Activated naive CD4-positive, alpha-beta T cell treated with anti-CD3 and anti-CD28 coated beads, Interleukin-2, amount 10 ng/mL, durations not matched to agents 7 days and 5 days (primary cell): ENCODE measurements at regions not wholly inside any gene's neighbourhood (a gene's known extent, or its start where the extent isn't known, plus 50 kb on each side); places are given as distances from the start of the nearest gene placed in this dataset.
A peak's percentile ranks its signal among the peaks of the same experiment; 100 is the strongest.

ENCODE experiments used
- CTCF ChIA-PET: fragments of 350-600 bp; sonication (Branson Sonifier 250); formaldehyde crosslinking; loops from one replicate; lab custom pipeline; 2021; ENCODE audit warnings: antibody characterized with exemption; lab: Charles Lee
- DNase-seq: peaks from one replicate; pipeline ENCODE4 v3.0.0-alpha.2; 2020
- H3K27ac Mint-ChIP-seq: one replicate; pipeline ENCODE4 v1.8.0; 2021; ENCODE audit warnings: mild to moderate bottlenecking, moderate library complexity, mixed read lengths
- H3K27me3 Mint-ChIP-seq: one replicate; pipeline ENCODE4 v1.8.0; 2021; ENCODE audit warnings: mild to moderate bottlenecking, mixed read lengths
- H3K36me3 Mint-ChIP-seq: one replicate; pipeline ENCODE4 v1.8.0; 2021; ENCODE audit warnings: mixed read lengths
- H3K4me1 Mint-ChIP-seq: one replicate; pipeline ENCODE4 v1.8.0; 2021; ENCODE audit warnings: mixed read lengths
- H3K4me3 Mint-ChIP-seq: one replicate; pipeline ENCODE4 v1.8.0; 2021; ENCODE audit warnings: mild to moderate bottlenecking, moderate library complexity, mixed read lengths
- H3K9me3 Mint-ChIP-seq: one replicate; pipeline ENCODE4 v1.8.0; 2021; ENCODE audit warnings: mixed read lengths

DNA sequence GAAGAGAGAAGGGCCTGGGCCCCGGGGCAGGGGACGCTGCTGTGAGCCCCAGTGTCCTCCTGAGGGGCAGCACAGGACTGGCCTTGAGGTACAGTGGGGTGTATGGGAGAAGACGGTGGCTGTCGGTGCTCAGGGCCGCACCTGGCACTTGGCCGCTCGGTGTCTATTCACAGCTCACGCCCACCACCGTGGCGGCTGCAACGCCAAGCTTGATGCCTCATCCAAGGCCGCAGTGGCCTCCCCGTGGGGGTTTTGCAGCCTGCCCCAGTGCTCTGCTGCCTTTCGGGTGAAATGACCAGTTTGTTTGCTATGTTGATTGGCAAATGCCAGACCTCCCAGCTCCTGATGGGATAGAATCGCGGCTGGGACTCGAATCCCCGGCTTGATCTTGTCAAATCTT lies 79.5 kb upstream of the SLCO4A1 start:
- no peak overlapping the region for H3K27ac Mint-ChIP-seq
- CTCF ChIA-PET = no interaction called here
- H3K9me3 Mint-ChIP-seq = no peaks in the 10 kb centered on the region
- H3K4me3 Mint-ChIP-seq = no peak overlapping the region
- no peaks in the 10 kb centered on the region for H3K36me3 Mint-ChIP-seq
- no peaks in the 10 kb centered on the region for H3K4me1 Mint-ChIP-seq
- peaks cover 42% of the 10 kb centered on the region for H3K27me3 Mint-ChIP-seq
- no peak for DNase-seq

DNA sequence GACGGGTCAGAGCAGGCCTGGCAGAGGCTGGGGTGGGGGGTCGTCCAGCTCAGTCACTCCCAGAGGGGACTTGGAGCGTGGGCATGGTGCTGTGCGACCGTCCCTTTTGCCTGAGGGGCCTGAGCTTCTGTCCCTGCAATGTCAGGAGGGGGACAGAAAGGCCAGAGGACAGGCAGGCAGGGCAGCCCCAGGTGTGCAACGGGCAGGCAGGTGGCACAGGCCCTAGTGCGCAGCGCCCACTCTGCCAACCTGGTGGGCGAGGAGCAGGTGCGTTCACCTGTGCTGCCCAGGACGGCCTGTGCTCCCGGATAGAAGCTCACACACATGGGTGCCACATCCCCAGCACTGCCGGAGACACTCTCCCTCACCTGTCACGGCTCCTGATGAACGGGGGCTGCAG lies 78.7 kb upstream of the SLCO4A1 start:
- DNase-seq = no peak
- H3K27ac Mint-ChIP-seq = no peak overlapping the region
- H3K4me3 Mint-ChIP-seq = no peak overlapping the region
- no peaks in the 10 kb centered on the region for H3K4me1 Mint-ChIP-seq
- no peaks in the 10 kb centered on the region for H3K9me3 Mint-ChIP-seq
- CTCF ChIA-PET = no interaction called here
- peaks cover 38% of the 10 kb centered on the region for H3K27me3 Mint-ChIP-seq
- no peaks in the 10 kb centered on the region for H3K36me3 Mint-ChIP-seq

GRCh38 chr20:62564456-62565245 lies 77.7 kb upstream of the SLCO4A1 start:
- Mint-ChIP-seq H3K27ac (no peak overlapping the region), H3K27me3 (peaks cover 40% of the 10 kb centered on the region), H3K4me3 (no peak overlapping the region), H3K4me1 (no peaks in the 10 kb centered on the region), H3K9me3 (no peaks in the 10 kb centered on the region), H3K36me3 (no peaks in the 10 kb centered on the region)
- CTCF ChIA-PET = no interaction called here
- no peak for DNase-seq

GRCh38 chr20:62566266-62566665 lies 76.0 kb upstream of the SLCO4A1 start:
- Mint-ChIP-seq H3K27ac (no peak overlapping the region), H3K36me3 (no peaks in the 10 kb centered on the region), H3K4me1 (peaks cover 2% of the 10 kb centered on the region), H3K27me3 (peaks cover 42% of the 10 kb centered on the region), H3K9me3 (no peaks in the 10 kb centered on the region), H3K4me3 (no peak overlapping the region)
- no peak for DNase-seq
- CTCF ChIA-PET = no interaction called here

GRCh38 chr20:62566771-62567170 lies 75.5 kb upstream of the SLCO4A1 start:
- Mint-ChIP-seq H3K36me3 (no peaks in the 10 kb centered on the region), H3K27me3 (peaks cover 37% of the 10 kb centered on the region), H3K27ac (no peak overlapping the region), H3K4me3 (no peak overlapping the region), H3K9me3 (no peaks in the 10 kb centered on the region), H3K4me1 (peaks cover 3% of the 10 kb centered on the region)
- CTCF ChIA-PET = no interaction called here
- no peak for DNase-seq

DNA sequence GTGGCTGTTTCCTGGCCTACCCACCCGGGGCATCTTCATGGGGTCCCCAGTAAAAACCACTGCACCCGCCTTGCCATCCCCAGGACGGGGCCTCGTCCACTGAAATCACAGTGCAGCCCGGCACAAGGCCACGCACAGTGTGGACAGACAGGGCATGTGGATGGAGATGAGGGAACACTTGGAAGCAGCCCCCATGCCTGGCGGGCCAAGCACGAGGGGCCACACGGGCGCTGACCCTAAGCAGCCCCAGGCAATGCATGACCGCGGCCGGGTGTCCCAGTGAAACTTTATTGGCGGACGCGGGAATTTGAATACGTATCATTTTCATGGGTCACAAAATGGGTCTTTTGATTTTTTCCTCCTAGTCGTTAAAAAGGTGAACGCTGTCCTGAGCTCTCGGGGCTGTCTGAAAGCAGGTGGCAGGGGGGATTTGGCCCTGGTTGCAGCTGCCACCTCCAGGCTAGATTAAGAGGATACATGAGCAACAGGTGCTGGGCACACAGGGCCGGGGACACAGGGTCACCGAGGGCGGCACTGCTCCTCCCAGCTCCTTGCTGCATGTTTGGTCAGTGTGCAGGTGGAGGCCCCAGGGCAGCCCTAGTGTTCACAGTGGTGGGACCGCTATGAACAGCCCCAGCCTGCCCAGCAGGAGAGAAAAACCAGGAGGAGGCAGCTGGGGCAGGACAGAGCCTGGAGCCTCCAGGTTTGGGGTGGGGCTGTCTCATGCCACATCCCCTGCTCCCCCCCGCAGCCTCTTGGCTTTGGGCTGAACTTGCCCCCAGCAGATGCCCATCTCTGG lies 74.9 kb upstream of the SLCO4A1 start:
- Mint-ChIP-seq H3K36me3 (no peaks in the 10 kb centered on the region), H3K27ac (no peak overlapping the region), H3K4me3 (no peak overlapping the region), H3K4me1 (peaks cover 3% of the 10 kb centered on the region), H3K9me3 (no peaks in the 10 kb centered on the region), H3K27me3 (peaks cover 35% of the 10 kb centered on the region)
- DNase-seq = no peak
- CTCF ChIA-PET = no interaction called here

GRCh38 chr20:62568045-62568389 lies 74.3 kb upstream of the SLCO4A1 start:
- DNase-seq = no peak
- no peaks in the 10 kb centered on the region for H3K9me3 Mint-ChIP-seq
- H3K4me3 Mint-ChIP-seq = no peak overlapping the region
- CTCF ChIA-PET = no interaction called here
- H3K27ac Mint-ChIP-seq = no peak overlapping the region
- no peaks in the 10 kb centered on the region for H3K36me3 Mint-ChIP-seq
- H3K27me3 Mint-ChIP-seq = peaks cover 36% of the 10 kb centered on the region
- peaks cover 3% of the 10 kb centered on the region for H3K4me1 Mint-ChIP-seq

- H3K4me3 Mint-ChIP-seq = no peak overlapping the region
- DNase-seq = no peak
- CTCF ChIA-PET = no interaction called here
- H3K36me3 Mint-ChIP-seq = no peaks in the 10 kb centered on the region
- H3K27ac Mint-ChIP-seq = no peak overlapping the region
- peaks cover 45% of the 10 kb centered on the region for H3K27me3 Mint-ChIP-seq
- H3K4me1 Mint-ChIP-seq = peaks cover 3% of the 10 kb centered on the region
- H3K9me3 Mint-ChIP-seq = no peaks in the 10 kb centered on the region
These were observed 72.7 kb upstream of the SLCO4A1 start for GRCh38 chr20:62569615-62570014.

- CTCF ChIA-PET = no interaction called here
- no peak overlapping the region for H3K27ac Mint-ChIP-seq
- H3K27me3 Mint-ChIP-seq = peaks cover 53% of the 10 kb centered on the region
These were observed 71.9 kb upstream of the SLCO4A1 start for GRCh38 chr20:62570403-62570802.

DNA sequence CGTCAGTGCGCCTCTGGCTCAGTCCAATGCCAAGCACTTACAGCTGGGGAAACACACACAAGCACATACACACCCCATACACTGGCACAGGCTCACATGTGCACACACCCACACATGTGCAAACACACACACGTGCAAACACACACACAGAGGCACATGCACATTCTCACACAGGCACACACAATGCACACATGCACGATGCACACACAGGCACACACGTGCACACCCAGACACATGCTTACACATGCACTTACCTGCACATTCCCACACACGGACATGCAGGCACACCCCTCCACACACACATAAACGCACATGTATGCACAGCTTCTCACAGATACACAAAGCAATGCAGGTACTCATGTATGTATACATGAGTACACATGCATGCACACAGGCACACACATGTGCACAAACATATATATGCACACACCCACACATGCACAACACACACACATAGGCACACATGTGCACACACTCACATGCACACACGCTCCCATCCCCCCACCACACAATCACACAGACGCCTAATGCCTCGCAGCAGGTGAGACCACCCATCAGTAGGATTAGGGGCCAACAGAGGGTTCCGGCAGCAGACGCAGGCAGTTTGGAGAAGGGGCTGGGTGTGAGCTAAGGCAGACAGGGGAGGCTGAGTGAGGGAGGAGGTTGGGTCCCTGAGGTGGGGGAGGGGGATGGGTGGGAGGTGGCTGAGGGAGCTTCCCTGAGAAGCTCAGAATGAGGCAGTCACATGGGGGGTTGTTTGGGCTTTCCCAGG lies 71.2 kb upstream of the SLCO4A1 start:
- Mint-ChIP-seq H3K27ac (no peak overlapping the region), H3K36me3 (no peaks in the 10 kb centered on the region), H3K4me1 (peaks cover 3% of the 10 kb centered on the region), H3K27me3 (peaks cover 60% of the 10 kb centered on the region), H3K4me3 (no peak overlapping the region), H3K9me3 (no peaks in the 10 kb centered on the region)
- DNase-seq = no peak
- CTCF ChIA-PET = no interaction called here

More at GRCh38 chr20:62570403-62570802, 71.9 kb upstream of the SLCO4A1 start:
- Mint-ChIP-seq H3K4me3 (no peak overlapping the region), H3K9me3 (no peaks in the 10 kb centered on the region), H3K36me3 (no peaks in the 10 kb centered on the region), H3K4me1 (peaks cover 3% of the 10 kb centered on the region)
- no peak for DNase-seq

DNA sequence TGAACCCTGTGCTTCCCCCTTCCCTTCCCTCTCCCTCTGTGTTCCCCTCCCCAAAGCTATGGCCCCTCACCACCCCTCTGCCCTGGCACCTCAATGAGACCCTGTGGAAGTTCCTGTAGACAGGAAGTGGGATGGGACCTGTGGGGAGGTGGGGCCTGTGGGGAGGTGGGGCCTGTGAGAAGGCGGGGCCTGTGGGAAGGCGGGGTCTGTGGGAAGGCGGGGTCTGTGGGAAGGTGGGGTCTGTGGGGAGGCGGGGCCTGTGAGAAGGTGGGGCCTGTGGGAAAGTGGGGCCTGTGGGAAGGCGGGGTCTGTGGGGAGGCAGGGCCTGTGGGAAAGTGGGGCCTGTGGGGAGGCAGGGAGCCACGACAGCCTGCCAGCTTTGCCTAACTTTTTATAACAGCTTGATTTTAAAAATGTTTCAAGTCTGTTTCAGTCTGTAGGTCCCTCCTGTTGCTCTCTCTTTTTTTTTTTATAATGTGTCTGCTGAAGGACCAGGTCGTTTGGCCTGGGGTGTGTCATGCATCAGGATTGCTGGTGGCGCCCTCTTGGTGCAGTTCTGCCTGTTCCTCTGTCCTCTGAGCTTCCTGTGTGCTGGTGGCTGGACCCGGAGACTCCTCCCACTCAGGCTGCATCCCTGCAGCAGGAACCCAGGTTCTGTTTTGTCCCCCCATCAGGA lies 70.5 kb upstream of the SLCO4A1 start:
- H3K9me3 Mint-ChIP-seq = no peaks in the 10 kb centered on the region
- DNase-seq = peak; percentile 27
- peaks cover 3% of the 10 kb centered on the region for H3K4me1 Mint-ChIP-seq
- no peak overlapping the region for H3K4me3 Mint-ChIP-seq
- H3K36me3 Mint-ChIP-seq = no peaks in the 10 kb centered on the region
- H3K27ac Mint-ChIP-seq = no peak overlapping the region
- CTCF ChIA-PET = no interaction called here
- H3K27me3 Mint-ChIP-seq = peaks cover 67% of the 10 kb centered on the region

DNA sequence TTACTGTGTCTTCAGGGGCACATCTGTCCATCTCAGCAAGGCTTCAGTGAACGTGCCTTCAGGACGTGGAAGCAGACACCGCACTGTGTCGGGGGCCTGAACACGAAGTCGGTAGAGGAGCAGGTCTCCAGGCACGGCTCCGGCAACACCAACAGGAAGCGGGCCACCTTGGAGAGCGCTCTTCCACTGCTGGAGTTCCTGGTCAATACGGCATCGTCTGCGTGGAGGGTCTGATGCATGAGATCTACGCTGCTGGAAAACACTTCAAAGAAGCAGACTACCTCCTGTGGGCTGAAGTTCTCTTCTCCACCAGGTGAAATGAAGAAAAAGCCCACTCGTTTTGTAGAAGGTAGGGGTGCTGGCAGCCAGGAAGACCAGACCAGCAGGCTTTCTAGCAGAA lies 69.3 kb upstream of the SLCO4A1 start:
- Mint-ChIP-seq H3K9me3 (no peaks in the 10 kb centered on the region), H3K4me1 (peaks cover 3% of the 10 kb centered on the region), H3K27me3 (peaks cover 78% of the 10 kb centered on the region), H3K27ac (no peak overlapping the region), H3K4me3 (no peak overlapping the region), H3K36me3 (no peaks in the 10 kb centered on the region)
- no peak for DNase-seq
- CTCF ChIA-PET = no interaction called here

DNA sequence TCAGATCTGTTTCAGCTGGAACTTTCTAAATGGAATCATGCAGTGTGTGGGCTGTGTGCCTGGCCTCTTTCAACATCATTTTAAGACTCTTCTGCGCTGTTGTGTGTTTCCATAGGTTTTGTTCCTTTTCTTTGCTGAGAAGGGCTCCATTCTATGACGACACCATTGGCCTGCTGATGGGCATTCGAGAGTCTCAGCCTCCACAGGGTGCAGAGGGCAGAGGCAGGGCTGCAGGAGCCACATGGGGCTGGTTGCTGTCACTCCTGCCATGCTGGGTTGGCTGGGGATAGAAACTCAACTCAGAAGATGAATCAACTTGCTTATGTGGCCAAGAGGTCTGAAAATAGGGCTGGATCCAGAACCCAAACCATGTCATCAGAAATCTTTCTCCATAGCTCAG lies 68.5 kb upstream of the SLCO4A1 start:
- Mint-ChIP-seq H3K27ac (no peak overlapping the region), H3K4me3 (no peak overlapping the region), H3K27me3 (peaks cover 86% of the 10 kb centered on the region), H3K4me1 (peaks cover 3% of the 10 kb centered on the region), H3K36me3 (no peaks in the 10 kb centered on the region), H3K9me3 (no peaks in the 10 kb centered on the region)
- no peak for DNase-seq
- CTCF ChIA-PET = no interaction called here
